CD4-positive, alpha-beta T cell treated with Interleukin-21 for 1 hour (primary cell): ENCODE measurements at regions not wholly inside any gene's neighbourhood (a gene's known extent, or its start where the extent isn't known, plus 50 kb on each side); places are given as distances from the start of the nearest gene placed in this dataset.
"Not testable (repeated sequence)": the region's sequence is repeated elsewhere in the genome, so short reads cannot be mapped to it uniquely, and the experiment has no call there.

Experiments
- DNase-seq: peaks from one replicate; pipeline ENCODE4 v3.0.0-alpha.2; 2020

GRCh38 chr3:71998995-71999673, 214.2 kb upstream of the PROK2 start:
- no peak for DNase-seq

GRCh38 chr3:71997066-71997653, 212.2 kb upstream of the PROK2 start:
- DNase-seq, result no peak

- DNase-seq, result no peak
Observed at GRCh38 chr3:71994906-71995305, 210.0 kb upstream of the PROK2 start.

GRCh38 chr3:71994203-71994602, 209.3 kb upstream of the PROK2 start:
- no peak for DNase-seq

- DNase-seq, result no peak
Observed at GRCh38 chr3:71991681-71992080, 206.7 kb upstream of the PROK2 start.

GRCh38 chr3:71991046-71991445, 206.1 kb upstream of the PROK2 start:
- no peak for DNase-seq

GRCh38 chr3:71990545-71990944, 205.6 kb upstream of the PROK2 start:
- DNase-seq, result no peak

- no peak for DNase-seq
Observed at GRCh38 chr3:71989165-71989564, 204.2 kb upstream of the PROK2 start.

- DNase-seq, result no peak
Observed at GRCh38 chr3:71987828-71988227, 202.9 kb upstream of the PROK2 start.

GRCh38 chr3:71987089-71987735, 202.3 kb upstream of the PROK2 start:
- DNase-seq, result no peak

GRCh38 chr3:71986606-71987005, 201.7 kb upstream of the PROK2 start:
- DNase-seq, result no peak

GRCh38 chr3:71984843-71985613, 200.1 kb upstream of the PROK2 start:
- no peak for DNase-seq

GRCh38 chr3:71983694-71984093, 198.7 kb upstream of the PROK2 start:
- DNase-seq, result no peak

- not testable (repeated sequence) for DNase-seq
Observed at GRCh38 chr3:71982506-71983258, 197.7 kb upstream of the PROK2 start.

GRCh38 chr3:71979175-71979574, 194.2 kb upstream of the PROK2 start:
- DNase-seq, result no peak

- no peak for DNase-seq
Observed at GRCh38 chr3:71978150-71978721, 193.3 kb upstream of the PROK2 start.

- DNase-seq, result no peak
Observed at GRCh38 chr3:71977525-71977924, 192.6 kb upstream of the PROK2 start.

GRCh38 chr3:71975573-71975972, 190.6 kb upstream of the PROK2 start:
- no peak for DNase-seq

GRCh38 chr3:71974786-71975185, 189.8 kb upstream of the PROK2 start:
- DNase-seq, result no peak

- DNase-seq, result no peak
Observed at GRCh38 chr3:71973274-71974030, 188.5 kb upstream of the PROK2 start.

- DNase-seq, result no peak
Observed at GRCh38 chr3:71972031-71972430, 187.1 kb upstream of the PROK2 start.

- DNase-seq, result no peak
Observed at GRCh38 chr3:71968544-71968943, 183.6 kb upstream of the PROK2 start.
